ENCODE measurements at regions not wholly inside any gene's neighbourhood (a gene's known extent, or its start where the extent isn't known, plus 50 kb on each side); places are given as distances from the start of the nearest gene placed in this dataset.
A peak's percentile ranks its signal among the peaks of the same experiment; 100 is the strongest.

DNA sequence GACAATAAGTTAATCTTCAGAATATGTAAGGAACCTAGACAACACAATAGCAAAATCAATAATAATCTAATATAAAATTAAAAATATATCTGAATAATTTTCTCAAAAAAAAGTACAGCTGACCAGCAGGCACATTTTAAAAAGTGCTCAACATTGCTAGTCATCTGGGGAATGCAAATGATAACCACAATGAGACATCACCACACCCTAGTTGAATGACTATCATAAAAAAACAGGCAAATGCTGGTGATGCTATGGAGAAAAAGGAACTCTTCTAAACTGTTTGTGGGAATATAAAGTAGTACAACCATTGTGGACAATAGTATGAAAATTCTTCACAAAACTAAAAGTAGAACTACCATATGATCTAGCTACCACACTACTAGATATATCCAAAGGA is 956.9 kb upstream of the NDST4 start:
- H3K27ac ChIP-seq, result no peak overlapping the region
- TF ChIP-seq ZFX (IDR thresholded peaks at IDR 0.05), result no peak
- TF ChIP-seq, protein P1, sequence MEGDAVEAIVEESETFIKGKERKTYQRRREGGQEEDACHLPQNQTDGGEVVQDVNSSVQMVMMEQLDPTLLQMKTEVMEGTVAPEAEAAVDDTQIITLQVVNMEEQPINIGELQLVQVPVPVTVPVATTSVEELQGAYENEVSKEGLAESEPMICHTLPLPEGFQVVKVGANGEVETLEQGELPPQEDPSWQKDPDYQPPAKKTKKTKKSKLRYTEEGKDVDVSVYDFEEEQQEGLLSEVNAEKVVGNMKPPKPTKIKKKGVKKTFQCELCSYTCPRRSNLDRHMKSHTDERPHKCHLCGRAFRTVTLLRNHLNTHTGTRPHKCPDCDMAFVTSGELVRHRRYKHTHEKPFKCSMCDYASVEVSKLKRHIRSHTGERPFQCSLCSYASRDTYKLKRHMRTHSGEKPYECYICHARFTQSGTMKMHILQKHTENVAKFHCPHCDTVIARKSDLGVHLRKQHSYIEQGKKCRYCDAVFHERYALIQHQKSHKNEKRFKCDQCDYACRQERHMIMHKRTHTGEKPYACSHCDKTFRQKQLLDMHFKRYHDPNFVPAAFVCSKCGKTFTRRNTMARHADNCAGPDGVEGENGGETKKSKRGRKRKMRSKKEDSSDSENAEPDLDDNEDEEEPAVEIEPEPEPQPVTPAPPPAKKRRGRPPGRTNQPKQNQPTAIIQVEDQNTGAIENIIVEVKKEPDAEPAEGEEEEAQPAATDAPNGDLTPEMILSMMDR (conservative IDR thresholded peaks at IDR 0.05), result no peak

DNA sequence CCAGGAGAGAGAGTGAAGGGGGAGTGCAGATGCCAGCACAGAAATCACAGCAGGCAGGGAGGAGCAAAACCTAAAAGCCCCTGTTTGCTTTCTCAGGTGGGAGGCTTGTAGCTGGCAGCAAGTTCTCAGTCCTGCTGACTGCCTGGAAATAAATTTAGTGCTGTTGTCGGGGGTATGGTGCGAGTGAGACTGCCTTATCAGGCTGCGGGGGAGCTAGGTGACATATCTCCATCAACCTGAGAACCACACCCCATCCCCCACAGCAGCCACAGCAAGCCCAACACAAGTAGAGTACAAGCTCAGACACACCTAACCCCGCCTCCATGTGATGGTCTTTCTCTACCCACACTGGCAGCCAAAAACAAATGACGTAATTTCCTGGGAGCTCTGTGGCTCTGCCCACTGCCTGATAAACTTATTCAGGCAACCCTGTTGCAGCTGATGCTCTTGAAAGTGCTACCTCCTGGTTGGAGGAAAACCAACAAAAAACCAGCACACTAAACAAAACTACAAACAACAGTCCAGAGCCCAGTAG is 953.4 kb upstream of the NDST4 start:
- no peak overlapping the region for H3K27ac ChIP-seq
- no peak for TF ChIP-seq ZFX (IDR thresholded peaks at IDR 0.05)
- TF ChIP-seq, protein P1 (conservative IDR thresholded peaks at IDR 0.05), result no peak

DNA sequence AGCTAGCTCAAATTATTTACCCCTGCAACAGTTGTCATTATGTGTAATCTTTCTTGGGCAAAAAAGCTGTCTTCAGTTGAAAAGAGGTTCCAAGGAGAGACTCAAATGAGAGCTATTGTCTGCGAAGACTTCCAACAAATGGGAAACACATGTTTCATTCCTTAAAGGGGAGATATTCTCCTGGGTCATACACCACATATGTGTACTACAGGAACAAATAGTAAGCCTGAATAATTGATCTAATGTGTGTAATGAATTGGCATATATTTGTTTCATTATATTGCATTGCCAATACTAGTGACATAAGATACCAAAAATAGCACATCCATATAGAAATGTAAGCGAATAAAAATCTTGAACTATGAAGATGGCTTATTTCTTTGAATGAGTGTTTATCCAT is 950.9 kb upstream of the NDST4 start:
- no peak overlapping the region for H3K27ac ChIP-seq
- no peak for TF ChIP-seq ZFX (IDR thresholded peaks at IDR 0.05)
- TF ChIP-seq, protein P1 (conservative IDR thresholded peaks at IDR 0.05), result no peak

DNA sequence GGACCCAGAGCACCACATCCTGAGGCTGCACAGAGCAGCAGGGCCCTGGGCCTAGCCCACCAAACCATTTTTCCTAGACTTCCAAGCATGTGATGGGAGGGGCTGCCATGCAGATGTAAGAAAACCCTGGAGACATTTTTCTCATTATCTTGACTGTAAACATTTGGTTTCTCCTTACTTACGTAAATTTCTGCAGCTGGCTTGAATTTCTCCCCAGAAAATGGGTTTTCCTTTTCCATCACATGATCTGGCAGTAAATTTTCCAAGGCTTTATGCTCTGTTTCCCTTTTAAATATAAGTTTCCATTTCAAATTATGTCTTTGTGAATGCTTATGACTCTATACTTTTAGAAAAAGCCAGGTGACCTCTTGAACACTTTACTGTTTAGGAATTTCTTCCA is 945.9 kb upstream of the NDST4 start:
- TF ChIP-seq ZFX (IDR thresholded peaks at IDR 0.05), result no peak
- TF ChIP-seq, protein P1 (conservative IDR thresholded peaks at IDR 0.05), result no peak
- no peak overlapping the region for H3K27ac ChIP-seq

DNA sequence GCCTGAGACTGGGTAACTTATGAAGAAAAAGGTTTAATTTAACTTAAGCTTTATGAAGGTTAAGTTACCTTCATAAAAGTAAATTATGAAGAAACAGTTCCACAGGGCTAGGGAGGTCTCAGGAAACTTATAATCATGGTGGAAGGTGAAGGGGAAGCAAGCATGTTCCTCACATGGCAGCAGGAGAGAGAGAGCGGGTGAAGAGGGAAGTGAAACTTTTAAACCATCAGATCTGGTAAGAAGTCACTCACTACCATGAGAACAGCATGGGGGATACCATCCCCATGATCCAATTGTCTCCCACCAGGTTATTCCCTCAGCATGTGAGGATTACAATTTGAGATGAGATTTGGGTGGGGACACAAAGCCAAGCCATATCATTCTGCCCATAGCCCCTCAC is 944.7 kb upstream of the NDST4 start:
- TF ChIP-seq, protein P1 (conservative IDR thresholded peaks at IDR 0.05), result no peak
- no peak for TF ChIP-seq ZFX (IDR thresholded peaks at IDR 0.05)
- no peak overlapping the region for H3K27ac ChIP-seq

DNA sequence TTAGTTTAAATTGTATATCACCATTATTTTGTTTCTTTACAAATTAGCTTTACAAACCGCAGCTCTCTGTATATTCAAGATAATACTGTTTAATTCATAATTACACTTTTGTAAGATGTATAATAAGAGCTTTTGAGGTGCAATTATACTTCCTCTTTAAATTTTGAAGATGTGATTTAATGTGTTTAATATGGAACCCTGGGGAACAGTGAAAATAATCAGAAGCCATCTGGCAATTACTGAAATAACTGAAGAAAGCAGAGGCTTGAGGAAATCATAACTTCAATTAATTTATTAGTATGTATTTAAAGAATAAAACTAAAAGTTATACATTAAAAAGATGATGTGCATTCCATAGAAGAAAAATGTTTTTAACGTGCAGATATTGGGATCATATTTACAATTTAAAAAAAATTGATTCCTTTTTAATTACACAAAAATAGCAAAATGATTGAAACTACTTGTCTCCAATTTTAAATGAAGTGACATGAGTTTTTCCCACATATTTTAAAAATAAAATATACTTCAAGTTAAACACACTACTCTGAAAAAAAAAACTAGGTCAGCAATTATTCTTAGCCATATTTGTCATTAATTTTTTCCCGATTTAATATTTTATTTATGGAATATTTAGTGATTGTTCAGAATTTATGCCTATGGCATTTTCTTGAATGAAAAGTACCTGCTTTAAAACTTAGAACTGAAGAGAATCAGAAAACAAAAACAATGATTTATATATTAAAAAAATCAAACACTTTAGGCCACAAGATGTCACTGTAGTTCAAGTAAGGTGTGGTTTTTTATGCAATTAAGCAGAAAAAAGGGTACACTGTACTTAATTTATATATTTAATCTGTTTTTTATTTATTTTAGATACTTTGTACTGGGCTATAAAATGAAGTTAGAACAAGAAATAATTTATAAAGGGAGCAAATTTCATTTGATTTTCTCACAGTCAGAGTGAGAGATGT is 942.7 kb upstream of the NDST4 start:
- no peak overlapping the region for H3K27ac ChIP-seq
- TF ChIP-seq, protein P1 (conservative IDR thresholded peaks at IDR 0.05), result peak; percentile 58
- TF ChIP-seq ZFX (IDR thresholded peaks at IDR 0.05), result no peak

DNA sequence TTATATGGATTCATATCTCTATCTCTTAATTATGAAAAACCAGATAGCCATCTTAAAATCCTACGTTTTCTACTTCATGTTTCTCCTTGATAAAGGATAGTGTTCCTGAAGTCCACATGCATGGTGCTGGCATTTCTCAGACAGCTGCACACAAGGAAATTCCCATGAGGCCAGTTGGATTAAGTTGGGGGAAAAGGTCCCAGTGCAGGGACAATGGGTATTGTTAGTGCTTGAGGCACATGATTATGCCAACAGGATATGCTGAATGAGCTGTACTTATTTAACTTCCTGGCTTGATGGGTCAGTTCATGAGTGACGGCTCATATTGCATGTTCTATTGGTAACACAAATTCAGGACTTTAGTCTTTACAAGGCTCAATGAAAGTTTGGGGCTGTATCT is 913.9 kb upstream of the NDST4 start:
- no peak overlapping the region for H3K27ac ChIP-seq
- TF ChIP-seq, protein P1 (conservative IDR thresholded peaks at IDR 0.05), result no peak
- no peak for TF ChIP-seq ZFX (IDR thresholded peaks at IDR 0.05)

All from C4-2B (cell line).